CD4-positive, alpha-beta memory T cell (primary cell): ENCODE measurements at regions not wholly inside any gene's neighbourhood (a gene's known extent, or its start where the extent isn't known, plus 50 kb on each side); places are given as distances from the start of the nearest gene placed in this dataset.

ENCODE experiments used
- CTCF ChIA-PET: fragments of 350-600 bp; sonication (Branson Sonifier 250); formaldehyde crosslinking; loops from one replicate; lab custom pipeline; 2021; ENCODE audit warnings: inconsistent platforms; ENCODE audit not compliant: partially characterized antibody; lab: Charles Lee
- POLR2A ChIA-PET: fragments of 350-600 bp; sonication (Branson Sonifier 250); formaldehyde crosslinking; loops from one replicate; lab custom pipeline; 2021; ENCODE audit not compliant: partially characterized antibody; lab: Charles Lee
- DNase-seq, 5 donors: peaks; one replicate each; pipeline versions ENCODE4 v3.0.0 to v3.0.0-alpha.2; 2020 to 2022; ENCODE audit warnings: mixed read lengths in 1 of 5
- H3K27ac ChIP-seq: one replicate; pipeline ENCODE4 v1.7.0; 2013; ENCODE audit warnings: low read depth, low read length
- H3K27me3 ChIP-seq: 2 replicates; pipeline ENCODE4 v1.7.0; 2013; ENCODE audit warnings: mild to moderate bottlenecking, low read length, moderate library complexity; ENCODE audit not compliant: insufficient read depth
- H3K36me3 ChIP-seq: 2 replicates; pipeline ENCODE4 v1.7.0; 2013; ENCODE audit warnings: mild to moderate bottlenecking, low read length, moderate library complexity; ENCODE audit not compliant: insufficient read depth
- H3K4me1 ChIP-seq: 2 replicates; pipeline ENCODE4 v1.7.0; 2013; ENCODE audit warnings: mild to moderate bottlenecking, low read length, moderate library complexity; ENCODE audit not compliant: insufficient read depth
- H3K4me3 ChIP-seq, 2 donors: one replicate each; pipeline ENCODE4 v1.7.0; 2013; ENCODE audit warnings: low read length in 2 of 2, mild to moderate bottlenecking in 1 of 2
- H3K9me3 ChIP-seq, 2 donors: one replicate each; pipeline ENCODE4 v1.7.0; 2013; ENCODE audit warnings: low read length in 2 of 2, control low read depth in 1 of 2; ENCODE audit not compliant: control insufficient read depth in 1 of 2
- H3K27ac Mint-ChIP-seq, 7 donors: one replicate each; pipeline ENCODE4 v1.8.0; 2020 to 2021; ENCODE audit warnings: mixed read lengths in 7 of 7, mild to moderate bottlenecking in 6 of 7, inconsistent platforms in 3 of 7, moderate library complexity in 3 of 7
- H3K27me3 Mint-ChIP-seq, 2 donors: one replicate each; pipeline ENCODE4 v1.8.0; 2020 to 2021; ENCODE audit warnings: mixed read lengths in 2 of 2
- H3K36me3 Mint-ChIP-seq, 2 donors: one replicate each; pipeline ENCODE4 v1.8.0; 2020 to 2021; ENCODE audit warnings: mixed read lengths in 2 of 2, inconsistent platforms in 1 of 2, mild to moderate bottlenecking in 1 of 2
- H3K4me1 Mint-ChIP-seq, 4 donors: one replicate each; pipeline ENCODE4 v1.8.0; 2020 to 2021; ENCODE audit warnings: mixed read lengths in 4 of 4, mild to moderate bottlenecking in 1 of 4
- H3K4me3 Mint-ChIP-seq, 8 donors: one replicate each; pipeline ENCODE4 v1.8.0; 2020 to 2021; ENCODE audit warnings: mixed read lengths in 8 of 8, mild to moderate bottlenecking in 7 of 8, moderate library complexity in 6 of 8, inconsistent platforms in 3 of 8
- H3K9me3 Mint-ChIP-seq, 8 donors: one replicate each; pipeline ENCODE4 v1.8.0; 2020 to 2021; ENCODE audit warnings: mixed read lengths in 8 of 8, mild to moderate bottlenecking in 5 of 8, inconsistent platforms in 3 of 8, moderate library complexity in 1 of 8
- intact Hi-C: fragments of 100-400 bp; cut with micrococcal nuclease; formaldehyde crosslinking; loops from one replicate; pipeline ENCODE4 v1.15.1; 2023

DNA sequence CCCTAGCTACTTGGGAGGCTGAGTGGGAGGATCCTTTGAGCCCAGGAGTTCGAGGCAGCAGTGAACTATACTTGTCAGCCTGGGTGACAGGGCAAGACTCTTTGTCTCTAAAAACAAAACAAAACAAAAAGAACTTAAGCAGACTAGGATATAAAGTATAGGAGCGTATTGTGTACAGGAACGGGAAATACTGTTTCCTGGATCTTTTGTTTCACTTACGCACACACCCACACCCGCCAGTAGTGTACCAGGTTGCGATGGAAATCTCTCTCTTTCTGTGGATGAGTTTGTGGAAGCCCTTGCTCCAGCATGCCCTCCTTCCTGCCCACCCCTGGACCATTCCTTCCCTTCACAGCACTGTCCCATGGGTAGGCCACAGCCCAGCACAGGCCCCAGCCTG, 136.3 kb downstream of the RPIA start:
- Mint-ChIP-seq H3K27me3 (peaks cover 4 to 10% of the 10 kb centered on the region in 2 donors), H3K4me1 (no peaks in the 10 kb centered on the region), H3K9me3 (peaks cover 0 to 4% (median 0%) of the 10 kb centered on the region in 8 donors), H3K4me3 (no peak overlapping the region), H3K36me3 (no peaks in the 10 kb centered on the region), H3K27ac (no peak overlapping the region)
- no peak overlapping the region for H3K27ac ChIP-seq
- no peak overlapping the region for H3K4me3 ChIP-seq
- no peaks in the 10 kb centered on the region for H3K36me3 ChIP-seq
- H3K9me3 ChIP-seq, result no peaks in the 10 kb centered on the region
- no peaks in the 10 kb centered on the region for H3K4me1 ChIP-seq
- intact Hi-C loops, result no loop called here
- POLR2A ChIA-PET, result no interaction called here
- H3K27me3 ChIP-seq, result no peaks in the 10 kb centered on the region
- CTCF ChIA-PET, result no interaction called here
- no peak for DNase-seq

DNA sequence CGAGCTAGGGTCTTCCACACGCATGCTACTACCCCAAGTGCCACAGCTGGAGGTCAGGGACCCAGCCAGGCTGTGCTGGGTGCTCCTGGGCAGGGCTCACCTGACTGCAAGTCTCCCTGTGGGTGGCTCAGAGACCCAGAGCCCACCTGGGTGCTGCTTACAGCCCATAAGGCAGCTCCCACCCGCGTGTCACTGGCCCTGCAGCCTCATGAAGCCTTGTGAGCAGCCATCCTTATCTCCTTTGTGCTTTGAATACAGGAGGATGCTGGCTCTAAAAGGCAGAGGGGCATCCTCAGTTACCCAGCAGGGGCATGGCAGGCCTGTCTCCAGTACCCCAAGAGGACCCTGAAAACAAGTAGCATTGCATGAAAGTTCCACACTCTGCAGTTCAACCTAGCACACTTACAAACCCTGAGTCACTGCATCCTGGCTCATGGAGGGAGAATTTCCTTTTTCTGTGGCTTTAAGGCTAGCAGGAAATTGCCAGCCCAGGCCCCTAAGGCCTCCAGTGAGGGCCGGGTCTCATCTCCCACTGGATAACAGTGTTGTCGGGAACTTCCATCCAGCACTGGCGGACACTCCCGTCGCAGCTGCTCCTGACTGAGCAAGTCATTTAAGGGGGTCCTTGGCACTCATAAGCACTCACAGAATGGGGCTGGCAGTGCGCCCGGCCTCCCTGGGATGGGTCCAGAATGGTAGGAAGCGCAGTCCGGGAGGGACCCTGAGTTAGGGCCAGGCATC, 137.1 kb downstream of the RPIA start:
- H3K9me3 ChIP-seq, result no peaks in the 10 kb centered on the region
- intact Hi-C loops, result no loop called here
- ChIA-PET POLR2A (no interaction called here), CTCF (no interaction called here)
- DNase-seq, result no peak
- no peaks in the 10 kb centered on the region for H3K27me3 ChIP-seq
- Mint-ChIP-seq H3K4me3 (no peak overlapping the region), H3K9me3 (peaks cover 0 to 4% (median 0%) of the 10 kb centered on the region in 8 donors), H3K36me3 (no peaks in the 10 kb centered on the region), H3K4me1 (no peaks in the 10 kb centered on the region), H3K27ac (no peak overlapping the region), H3K27me3 (peaks cover 4 to 10% of the 10 kb centered on the region in 2 donors)
- no peak overlapping the region for H3K27ac ChIP-seq
- H3K4me3 ChIP-seq, result no peak overlapping the region
- H3K4me1 ChIP-seq, result no peaks in the 10 kb centered on the region
- no peaks in the 10 kb centered on the region for H3K36me3 ChIP-seq

DNA sequence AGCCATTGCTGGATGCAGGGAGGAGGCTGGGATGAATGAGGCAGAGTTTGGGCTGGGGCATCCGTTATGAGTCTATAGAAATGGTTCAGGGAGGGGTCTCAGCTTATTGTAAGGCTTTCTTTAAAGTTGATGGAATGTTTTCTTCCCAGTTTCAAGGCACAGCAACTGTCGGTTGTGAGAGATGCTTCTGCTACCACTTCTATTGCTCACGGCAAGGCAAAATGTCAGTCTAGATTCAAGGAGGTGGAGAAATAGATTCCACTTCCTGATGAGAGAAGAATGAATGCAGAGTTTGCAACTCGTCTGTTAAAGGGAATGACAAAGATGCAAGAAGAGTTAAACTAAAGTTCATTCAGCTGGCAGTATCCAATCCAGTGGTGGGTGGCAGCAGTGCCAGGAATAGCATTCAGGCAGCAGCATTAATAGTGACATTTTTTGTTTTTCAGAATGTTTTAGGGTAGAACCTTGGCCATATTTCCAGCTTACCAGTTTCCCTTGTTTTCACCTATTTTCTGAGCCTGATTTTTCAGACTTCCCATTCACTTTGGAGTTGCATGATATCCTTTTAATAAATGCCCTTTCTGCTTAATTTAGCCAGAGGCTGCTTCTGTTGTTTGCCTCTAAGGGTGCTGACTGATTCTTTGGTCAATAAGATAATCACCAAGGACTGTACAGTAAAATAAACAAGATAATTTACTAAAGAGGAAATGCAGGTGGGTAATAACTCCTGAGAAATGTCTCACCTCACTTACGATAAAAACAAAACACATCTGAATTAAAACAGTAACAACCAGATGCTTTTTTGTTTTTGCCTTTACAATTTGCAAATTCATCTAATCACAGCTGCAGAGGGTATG, 138.4 kb downstream of the RPIA start:
- H3K36me3 Mint-ChIP-seq, result no peaks in the 10 kb centered on the region
- no peaks in the 10 kb centered on the region for H3K4me1 ChIP-seq
- H3K27ac Mint-ChIP-seq, result no peak overlapping the region
- H3K4me3 ChIP-seq, result no peak overlapping the region
- H3K9me3 ChIP-seq, result no peaks in the 10 kb centered on the region
- CTCF ChIA-PET, result no interaction called here
- H3K27me3 ChIP-seq, result no peaks in the 10 kb centered on the region
- H3K27ac ChIP-seq, result no peak overlapping the region
- H3K4me1 Mint-ChIP-seq, result no peaks in the 10 kb centered on the region
- intact Hi-C loops, result no loop called here
- no peak for DNase-seq
- peaks cover 0 to 4% (median 0%) of the 10 kb centered on the region in 8 donors for H3K9me3 Mint-ChIP-seq
- H3K36me3 ChIP-seq, result no peaks in the 10 kb centered on the region
- peaks cover 6 to 7% of the 10 kb centered on the region in 2 donors for H3K27me3 Mint-ChIP-seq
- POLR2A ChIA-PET, result no interaction called here
- no peak overlapping the region for H3K4me3 Mint-ChIP-seq

DNA sequence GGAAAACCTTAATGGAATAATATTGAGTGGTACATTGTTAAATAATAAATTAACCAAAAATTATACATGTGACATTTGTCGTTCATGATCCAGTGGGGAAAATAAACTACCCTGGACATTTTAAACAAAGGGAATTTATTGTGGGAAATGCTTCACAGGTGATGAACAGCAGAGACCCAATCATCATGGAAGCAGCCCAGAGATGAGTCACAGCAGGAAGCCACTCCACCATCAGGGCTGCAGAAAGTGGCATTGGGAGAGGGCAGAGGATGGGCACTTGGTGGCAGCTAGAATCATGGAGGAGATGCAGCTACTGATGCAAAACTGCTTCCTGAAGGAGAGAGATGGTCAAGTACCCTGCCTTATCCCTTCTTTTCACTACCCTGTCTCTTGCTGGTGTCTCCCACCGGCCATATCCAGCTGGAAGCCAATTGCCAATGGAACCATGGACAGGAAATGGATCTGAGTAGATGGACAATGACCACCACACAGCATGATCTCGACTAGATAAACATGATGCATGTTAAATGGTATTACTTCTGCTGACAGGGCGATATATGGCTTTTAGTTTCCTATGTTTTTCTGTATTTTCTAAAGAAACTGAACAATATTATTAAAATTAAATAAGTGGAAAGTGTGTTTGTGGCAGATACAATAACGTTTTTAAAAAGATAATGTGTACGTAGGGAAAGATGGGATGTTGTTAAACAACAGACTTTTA, 139.8 kb downstream of the RPIA start:
- H3K4me1 ChIP-seq, result no peaks in the 10 kb centered on the region
- H3K4me3 Mint-ChIP-seq, result no peak overlapping the region
- no peak overlapping the region for H3K27ac ChIP-seq
- H3K36me3 ChIP-seq, result no peaks in the 10 kb centered on the region
- no peaks in the 10 kb centered on the region for H3K36me3 Mint-ChIP-seq
- no peak overlapping the region for H3K4me3 ChIP-seq
- no peaks in the 10 kb centered on the region for H3K9me3 ChIP-seq
- no peak overlapping the region for H3K27ac Mint-ChIP-seq
- no peaks in the 10 kb centered on the region for H3K4me1 Mint-ChIP-seq
- DNase-seq, result no peak
- ChIA-PET POLR2A (no interaction called here), CTCF (interaction anchor here (1.0 kb wide), 1 partner anchor 75 kb away, joined by 3 read pairs; no protein-coding TSS in a partner anchor)
- H3K9me3 Mint-ChIP-seq, result no peaks in the 10 kb centered on the region
- intact Hi-C loops, result no loop called here
- peaks cover 4 to 6% of the 10 kb centered on the region in 2 donors for H3K27me3 Mint-ChIP-seq
- H3K27me3 ChIP-seq, result no peaks in the 10 kb centered on the region

DNA sequence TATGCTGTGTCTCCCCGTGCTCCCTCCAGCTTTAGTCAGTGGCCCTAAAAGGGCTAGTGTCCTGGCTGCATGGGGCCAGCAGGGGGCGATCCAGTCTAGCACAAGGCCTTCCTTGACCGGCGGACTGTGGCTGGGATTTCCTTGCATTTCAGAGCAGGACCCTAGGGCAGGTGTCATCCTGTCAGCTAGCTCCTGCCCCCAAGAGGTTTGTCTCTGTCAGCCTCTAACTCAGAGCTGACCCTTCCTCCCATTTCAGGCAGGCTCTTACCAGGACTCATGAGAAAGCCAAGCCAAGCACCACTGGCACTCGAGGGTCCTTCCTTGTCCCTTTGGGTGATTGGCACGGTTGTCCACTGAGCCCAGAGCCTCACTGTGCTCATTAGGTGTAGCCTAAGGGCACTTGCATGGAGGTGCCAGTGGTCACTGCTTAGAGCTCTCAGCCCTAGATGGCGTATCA, 140.3 kb downstream of the RPIA start:
- CTCF ChIA-PET, result no interaction called here
- POLR2A ChIA-PET, result no interaction called here
- H3K27me3 ChIP-seq, result no peaks in the 10 kb centered on the region
- peaks cover 4 to 6% of the 10 kb centered on the region in 2 donors for H3K27me3 Mint-ChIP-seq
- H3K9me3 ChIP-seq, result no peaks in the 10 kb centered on the region
- H3K36me3 Mint-ChIP-seq, result no peaks in the 10 kb centered on the region
- no peaks in the 10 kb centered on the region for H3K4me1 ChIP-seq
- H3K9me3 Mint-ChIP-seq, result no peaks in the 10 kb centered on the region
- H3K4me1 Mint-ChIP-seq, result no peaks in the 10 kb centered on the region
- H3K27ac Mint-ChIP-seq, result no peak overlapping the region
- no peak for DNase-seq
- no peak overlapping the region for H3K4me3 ChIP-seq
- H3K27ac ChIP-seq, result no peak overlapping the region
- H3K36me3 ChIP-seq, result no peaks in the 10 kb centered on the region
- intact Hi-C loops, result no loop called here
- H3K4me3 Mint-ChIP-seq, result no peak overlapping the region

DNA sequence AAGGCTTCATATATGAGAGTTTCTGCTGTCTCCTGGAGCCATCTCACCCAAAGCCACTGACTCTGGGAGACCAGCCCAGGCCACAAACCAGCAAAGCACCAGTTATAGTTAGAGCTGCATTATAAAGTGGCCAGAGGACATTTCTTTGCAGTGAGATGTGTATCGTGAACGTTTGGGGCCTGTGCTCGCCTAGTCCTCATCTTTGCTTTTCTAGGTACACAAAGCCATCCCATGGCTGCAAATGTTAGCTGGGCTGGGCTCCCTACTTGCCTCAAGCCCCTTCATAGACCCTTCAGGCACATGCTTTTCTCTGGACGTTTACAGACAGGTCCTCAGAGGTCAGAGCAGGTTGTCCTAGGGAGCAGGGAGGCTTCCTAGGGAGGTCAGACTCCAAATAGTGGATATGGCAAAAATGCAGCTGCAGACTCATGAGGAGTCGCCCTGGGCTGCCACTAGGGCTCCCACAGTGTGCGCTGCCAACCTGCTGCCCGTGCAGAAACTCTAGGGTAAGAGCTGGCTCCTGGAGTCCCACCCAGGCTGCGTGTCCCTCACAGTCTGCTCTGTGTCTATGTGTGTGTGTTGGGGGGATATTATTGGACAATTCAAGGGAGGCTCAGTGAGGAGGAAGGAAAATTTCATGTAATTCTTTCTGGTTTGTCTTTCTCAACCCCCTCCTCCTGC, 141.0 kb downstream of the RPIA start:
- no peaks in the 10 kb centered on the region for H3K36me3 ChIP-seq
- ChIA-PET CTCF (no interaction called here), POLR2A (no interaction called here)
- no peak for DNase-seq
- H3K4me1 ChIP-seq, result no peaks in the 10 kb centered on the region
- Mint-ChIP-seq H3K36me3 (no peaks in the 10 kb centered on the region), H3K4me1 (no peaks in the 10 kb centered on the region), H3K27ac (no peak overlapping the region), H3K4me3 (no peak overlapping the region), H3K9me3 (no peaks in the 10 kb centered on the region), H3K27me3 (peaks cover 4 to 6% of the 10 kb centered on the region in 2 donors)
- intact Hi-C loops, result no loop called here
- H3K9me3 ChIP-seq, result no peaks in the 10 kb centered on the region
- no peak overlapping the region for H3K4me3 ChIP-seq
- H3K27me3 ChIP-seq, result no peaks in the 10 kb centered on the region
- no peak overlapping the region for H3K27ac ChIP-seq
